GM18951 (cell line): ENCODE measurements at regions not wholly inside any gene's neighbourhood (a gene's known extent, or its start where the extent isn't known, plus 50 kb on each side); places are given as distances from the start of the nearest gene placed in this dataset.

Experiments used
- POLR2A ChIP-seq: IDR thresholded peaks from 4 replicates; pipeline ENCODE4 v1.6.1; 2011; ENCODE audit warnings: mild to moderate bottlenecking; ENCODE audit not compliant: insufficient read length, insufficient read depth; ENCODE audit errors: extremely low read depth
- in situ Hi-C: fragments of 300-500 bp; cut with MboI; formaldehyde crosslinking; loops from one replicate; pipeline ENCODE4 v1.12.0; 2022; ENCODE audit warnings: low sequenced_read_pairs, mixed read lengths, inconsistent platforms; ENCODE audit not compliant: unreplicated experiment

DNA sequence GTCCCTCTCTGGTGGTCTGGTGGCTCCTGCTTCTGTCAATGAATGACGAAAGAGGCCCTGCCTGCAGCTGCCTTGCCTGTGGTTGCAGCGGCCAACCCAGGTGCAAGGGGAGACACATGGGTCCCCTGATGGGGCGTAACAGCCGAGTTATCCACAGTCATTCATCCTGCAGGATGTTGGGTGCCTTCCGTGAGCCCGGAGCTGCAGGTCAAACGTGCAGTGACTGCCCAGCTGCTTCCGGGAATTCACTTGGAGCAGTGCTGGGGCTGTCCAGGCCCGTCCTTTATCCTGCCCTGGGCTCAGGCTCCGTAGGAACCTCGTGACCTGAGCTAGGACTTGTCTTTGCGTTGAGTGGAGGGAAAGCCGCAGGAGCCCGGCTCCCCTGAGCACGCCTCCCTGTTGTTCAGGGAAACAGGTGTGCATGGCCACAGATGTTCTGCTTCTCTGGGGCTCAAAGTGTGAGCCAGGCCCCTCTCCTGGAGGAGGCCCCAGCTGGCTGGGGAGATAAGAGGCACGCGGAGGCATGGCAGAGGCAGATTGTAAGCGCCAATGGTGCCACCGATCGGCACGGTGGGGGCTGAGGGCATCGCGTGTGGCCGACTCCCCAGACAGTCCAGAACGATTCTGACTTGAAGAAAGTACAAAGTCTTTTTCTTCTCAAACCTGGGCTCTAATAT, 635.4 kb downstream of the BRD1 start:
- TF ChIP-seq POLR2A = no peak
- in situ Hi-C loops = no loop called here

DNA sequence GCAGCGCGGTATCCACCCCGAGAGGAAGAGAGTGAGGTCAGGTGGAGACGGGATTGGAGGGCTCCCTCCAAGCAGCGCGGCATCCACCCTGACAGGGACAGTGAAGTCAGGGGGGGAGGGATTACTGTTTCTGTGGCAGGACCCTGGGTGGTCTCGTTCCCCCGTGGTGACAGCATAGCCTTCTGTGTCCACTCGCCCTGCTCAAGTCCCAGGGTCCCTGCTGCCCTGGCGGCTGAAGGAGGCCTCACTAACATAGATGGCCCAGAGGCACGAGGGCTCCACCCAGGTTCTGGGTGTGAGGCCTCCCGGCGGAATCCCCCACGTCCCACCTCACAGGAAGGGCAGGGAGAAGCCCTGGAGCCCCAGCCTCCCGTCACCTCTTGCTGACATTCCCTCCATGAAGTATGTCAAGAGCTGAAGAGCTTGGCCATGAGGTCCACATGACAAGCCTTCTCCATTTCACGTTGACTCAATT, 636.1 kb downstream of the BRD1 start:
- TF ChIP-seq POLR2A = no peak
- in situ Hi-C loops = no loop called here

DNA sequence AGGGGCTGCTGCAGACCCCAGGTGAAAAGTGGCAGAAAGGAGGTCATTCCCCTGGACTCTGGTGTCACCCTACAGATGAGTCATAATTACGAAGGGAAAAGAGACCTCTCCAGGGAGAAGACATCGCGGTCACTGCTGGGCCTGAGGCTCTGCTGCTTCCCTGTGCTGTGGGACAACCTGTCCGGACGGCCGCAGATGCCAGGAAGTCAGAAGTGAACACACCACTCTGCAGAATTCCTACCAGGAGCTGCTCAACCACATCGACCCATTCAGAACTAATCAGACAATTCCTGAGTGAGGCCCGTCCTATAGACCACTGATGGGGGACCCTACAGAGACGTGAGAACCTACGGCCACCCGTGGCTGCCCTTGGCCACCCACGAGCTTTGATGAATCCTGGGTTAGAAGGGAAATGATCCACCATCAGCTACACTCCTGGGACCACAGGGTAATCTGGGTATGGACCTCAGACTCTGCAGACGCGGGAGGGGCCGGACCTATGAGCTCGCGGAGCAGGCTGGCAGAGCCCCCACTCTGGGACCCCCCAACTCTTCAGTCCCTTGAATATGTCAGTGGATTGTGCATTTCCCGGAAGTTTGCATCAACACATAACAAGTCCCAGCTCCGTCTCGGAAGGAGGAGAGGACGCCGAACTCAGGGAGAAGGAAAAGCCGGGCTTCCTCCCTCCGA, 636.7 kb downstream of the BRD1 start:
- no peak for TF ChIP-seq POLR2A
- in situ Hi-C loops = no loop called here

DNA sequence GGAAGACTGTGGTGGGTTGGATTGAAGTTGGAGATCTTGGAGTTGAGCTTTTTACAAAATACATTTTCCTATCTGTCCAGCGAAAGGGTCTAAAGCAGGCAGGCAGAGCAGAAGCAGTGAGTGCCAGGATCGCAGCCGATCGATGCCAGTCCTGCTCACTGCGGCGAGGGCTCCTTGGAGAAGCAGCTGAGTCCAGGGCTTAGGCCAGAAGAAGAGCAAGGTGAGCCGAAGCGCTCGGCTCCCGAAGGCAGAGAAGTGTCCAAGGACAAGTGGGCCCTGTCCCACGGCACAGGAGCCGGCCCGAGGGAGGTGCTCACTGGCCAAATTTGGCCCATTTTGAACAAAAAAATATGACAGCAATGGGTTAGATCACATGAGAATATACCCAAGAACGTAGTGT, 637.8 kb downstream of the BRD1 start:
- TF ChIP-seq POLR2A = no peak
- in situ Hi-C loops = no loop called here

DNA sequence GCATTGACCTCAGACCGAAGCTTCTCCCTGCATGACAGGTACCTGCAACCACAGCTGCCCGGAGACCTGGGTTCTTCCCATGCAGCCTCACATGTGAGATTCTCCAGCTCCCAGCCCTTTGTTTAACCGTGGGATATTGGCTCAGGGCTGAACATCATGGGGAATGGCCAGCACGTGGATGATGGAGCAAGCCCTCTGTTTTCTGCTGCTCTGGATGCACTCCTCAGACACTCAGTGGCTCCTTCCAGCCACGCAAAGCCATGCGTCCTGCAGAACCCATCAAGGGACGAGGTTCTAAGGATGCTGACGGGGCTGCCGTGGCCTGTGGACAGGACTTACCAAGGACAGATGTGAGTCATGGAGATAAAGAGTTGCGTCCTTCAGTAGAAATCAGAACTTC, 639.1 kb downstream of the BRD1 start:
- in situ Hi-C loops = no loop called here

DNA sequence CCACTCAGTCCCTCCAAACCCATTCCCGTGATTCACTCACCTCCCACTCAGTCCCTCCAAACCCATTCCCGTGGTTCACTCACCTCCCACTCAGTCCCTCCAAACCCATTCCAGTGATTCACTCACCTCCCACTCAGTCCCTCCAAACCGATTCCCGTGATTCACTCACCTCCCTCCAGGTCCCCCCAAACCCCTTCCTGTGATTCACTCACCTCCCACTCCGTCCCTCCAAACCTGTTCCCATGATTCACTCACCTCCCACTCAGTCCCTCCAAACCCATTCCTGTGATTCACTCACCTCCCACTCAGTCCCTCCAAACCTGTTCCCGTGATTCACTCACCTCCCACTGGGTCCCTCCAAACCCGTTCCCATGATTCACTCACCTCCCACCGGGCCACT, 639.6 kb downstream of the BRD1 start:
- no peak for TF ChIP-seq POLR2A
- in situ Hi-C loops = no loop called here

More for the DNA sequence above, 639.1 kb downstream of the BRD1 start:
- no peak for TF ChIP-seq POLR2A

DNA sequence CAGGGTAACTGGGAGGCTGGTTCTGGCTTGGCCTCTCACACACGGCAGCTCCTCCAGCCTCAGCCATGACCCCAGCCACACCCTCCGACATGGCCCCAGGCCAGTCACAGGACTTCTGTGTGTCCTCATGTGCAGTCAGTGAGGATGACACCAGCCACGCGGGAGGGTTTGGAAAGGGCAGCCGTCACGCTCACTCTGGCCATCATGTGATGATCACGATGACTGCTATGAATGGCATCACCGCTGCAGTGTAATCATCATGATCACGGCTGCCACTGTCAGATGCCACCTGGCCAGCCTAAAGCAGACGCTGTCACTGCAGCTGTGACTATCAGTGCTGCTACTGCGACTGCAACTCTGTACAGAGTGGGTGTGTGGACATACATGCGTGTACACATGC, 640.9 kb downstream of the BRD1 start:
- no peak for TF ChIP-seq POLR2A
- in situ Hi-C loops = no loop called here

DNA sequence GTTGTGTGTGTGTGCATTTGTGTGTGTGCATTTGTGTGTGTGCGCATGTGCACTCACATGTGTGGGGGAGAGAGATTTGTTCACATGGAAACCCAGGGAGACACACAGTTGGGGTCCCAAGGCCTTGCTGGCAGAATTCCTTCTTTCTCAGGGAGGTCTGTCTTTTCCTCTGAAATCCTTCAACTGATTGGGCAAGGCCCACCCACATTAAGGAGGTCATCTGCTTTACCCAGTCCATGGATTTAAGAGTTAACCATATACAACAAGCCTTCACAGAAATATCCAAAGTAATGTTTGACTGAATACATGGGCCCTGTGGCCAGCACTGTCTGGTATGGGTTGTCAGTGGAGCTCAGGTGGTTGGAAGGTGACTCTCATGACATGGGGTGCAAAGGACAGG, 641.4 kb downstream of the BRD1 start:
- in situ Hi-C loops = no loop called here
- TF ChIP-seq POLR2A = no peak

DNA sequence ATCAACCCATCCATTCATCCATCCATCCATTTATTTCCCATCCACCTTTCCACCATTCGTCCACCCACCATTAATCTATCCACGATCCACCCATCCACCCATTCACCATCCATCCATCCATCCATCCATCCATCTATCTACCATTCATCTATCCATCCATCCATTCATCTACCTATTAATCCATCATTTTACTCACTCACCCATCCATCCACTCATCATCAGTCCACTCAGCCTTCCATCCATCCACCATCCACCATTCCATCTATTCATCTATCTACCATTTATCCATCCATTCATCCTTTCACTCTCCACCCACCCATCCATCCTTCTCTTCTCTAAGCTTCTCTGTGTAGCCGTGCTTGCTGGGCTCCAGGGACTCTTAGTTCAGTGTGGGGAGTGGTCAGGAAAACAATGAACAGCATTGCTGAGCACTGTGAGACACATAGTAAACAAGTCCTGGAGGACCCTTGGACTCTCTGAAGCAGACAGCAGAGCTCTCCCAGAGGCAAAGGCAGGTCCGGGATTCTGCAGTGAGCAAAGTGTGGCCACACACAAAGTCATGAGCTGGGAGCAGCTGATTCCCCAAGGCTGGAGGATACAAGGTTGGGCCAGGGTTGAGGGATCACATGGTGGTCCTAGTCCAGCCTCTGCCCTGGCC, 642.2 kb downstream of the BRD1 start:
- TF ChIP-seq POLR2A = no peak
- in situ Hi-C loops = no loop called here

DNA sequence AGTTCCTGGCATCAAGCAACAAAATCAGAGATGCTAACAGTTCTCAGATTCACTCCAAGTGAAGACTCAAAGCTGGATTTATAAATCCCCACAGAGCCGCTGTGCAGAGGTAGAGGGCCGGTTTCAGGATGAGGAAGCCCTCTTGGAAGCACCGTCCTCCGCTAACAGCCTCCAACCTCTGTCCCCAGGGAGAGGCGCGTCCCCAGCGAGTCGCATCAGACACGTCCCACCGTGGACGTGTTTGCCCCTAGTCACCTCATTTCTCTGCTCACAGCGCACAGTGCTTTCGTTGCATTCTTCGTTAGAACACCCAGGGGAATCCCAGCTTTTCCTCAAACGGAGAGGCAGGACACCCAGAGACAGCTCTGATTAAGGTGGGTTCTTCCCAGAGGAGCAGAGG, 642.9 kb downstream of the BRD1 start:
- in situ Hi-C loops = no loop called here
- no peak for TF ChIP-seq POLR2A

DNA sequence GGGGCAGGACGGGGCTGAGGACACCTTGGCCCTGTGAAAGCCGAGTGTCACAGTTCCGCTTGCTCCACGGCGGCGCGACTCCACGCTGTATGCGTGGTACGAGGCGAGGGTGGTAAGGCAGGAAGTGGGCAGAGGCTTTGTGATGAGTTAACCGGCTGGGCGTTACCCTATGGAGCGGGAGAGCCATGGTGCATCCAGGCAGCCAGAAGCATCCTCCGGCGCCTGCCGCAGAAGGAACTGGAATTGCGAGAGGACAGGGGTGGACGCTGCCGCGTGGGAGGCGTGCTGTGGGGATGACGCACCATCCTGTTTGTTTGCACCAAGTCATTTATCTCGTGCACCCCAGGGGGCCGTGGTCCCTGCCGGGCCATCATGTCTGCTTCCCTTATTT, 643.9 kb downstream of the BRD1 start:
- in situ Hi-C loops = no loop called here
- TF ChIP-seq POLR2A = no peak

DNA sequence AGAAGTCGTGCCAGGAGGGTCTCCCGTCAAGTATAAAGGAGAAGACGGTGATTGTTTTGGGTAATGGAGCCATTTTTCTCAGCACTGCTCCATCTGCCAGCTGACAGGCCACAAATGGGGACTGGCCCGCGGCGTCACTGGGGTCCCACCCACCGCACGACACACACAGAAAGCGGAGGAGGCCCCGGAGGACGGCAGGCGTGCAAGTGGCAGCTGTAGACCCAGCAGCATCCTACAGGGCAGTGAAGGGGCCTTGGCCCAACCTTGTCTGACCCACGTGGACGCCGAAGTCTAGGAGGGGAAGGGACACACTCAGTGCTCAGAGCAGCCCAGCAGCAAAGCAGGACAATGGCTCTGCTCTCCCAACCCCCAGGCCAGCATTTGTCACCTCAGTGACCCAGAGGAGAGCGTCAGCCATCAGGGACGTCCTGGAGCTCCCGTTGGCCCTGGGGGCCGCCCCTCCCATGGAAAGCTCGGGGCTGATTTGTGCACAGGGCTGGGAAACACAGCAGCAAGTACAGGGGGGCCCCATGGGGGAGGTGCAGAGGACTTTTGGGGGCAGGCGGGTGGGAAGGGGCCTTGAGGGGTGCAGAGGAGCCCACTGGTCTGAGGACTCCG, 644.4 kb downstream of the BRD1 start:
- in situ Hi-C loops = no loop called here
- TF ChIP-seq POLR2A = no peak

DNA sequence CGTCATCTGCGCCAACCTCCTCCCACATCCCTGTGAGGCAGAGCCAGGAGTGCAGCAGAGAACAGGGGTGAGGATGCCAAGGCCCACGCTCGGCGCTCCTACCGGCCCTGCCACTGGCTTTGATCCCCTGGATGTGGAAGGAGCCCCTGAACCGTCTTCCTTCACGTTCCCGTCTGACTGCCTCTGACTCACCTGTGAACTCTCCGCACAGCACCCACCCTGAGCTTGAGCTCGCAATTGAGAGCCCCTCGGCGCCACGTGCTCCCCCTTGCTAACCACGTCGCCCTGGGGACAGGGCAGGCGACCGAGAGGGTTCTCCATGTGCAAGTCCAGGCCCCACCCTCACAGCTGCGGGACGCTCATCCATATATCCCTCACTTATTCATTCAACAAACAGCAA, 645.3 kb downstream of the BRD1 start:
- in situ Hi-C loops = no loop called here
- TF ChIP-seq POLR2A = no peak
